Activated T-cell treated with anti-CD3 and anti-CD28 coated beads, Interleukin-2, amount 50 U/mL, for 1 hour (primary cell): ENCODE measurements at regions not wholly inside any gene's neighbourhood (a gene's known extent, or its start where the extent isn't known, plus 50 kb on each side); places are given as distances from the start of the nearest gene placed in this dataset.

Experiments used
- DNase-seq: peaks from one replicate; pipeline ENCODE4 v3.0.0-alpha.2; 2020

- no peak for DNase-seq
Measured at GRCh38 chr1:5492846-5493245, 499.4 kb downstream of the NPHP4 start.

DNA sequence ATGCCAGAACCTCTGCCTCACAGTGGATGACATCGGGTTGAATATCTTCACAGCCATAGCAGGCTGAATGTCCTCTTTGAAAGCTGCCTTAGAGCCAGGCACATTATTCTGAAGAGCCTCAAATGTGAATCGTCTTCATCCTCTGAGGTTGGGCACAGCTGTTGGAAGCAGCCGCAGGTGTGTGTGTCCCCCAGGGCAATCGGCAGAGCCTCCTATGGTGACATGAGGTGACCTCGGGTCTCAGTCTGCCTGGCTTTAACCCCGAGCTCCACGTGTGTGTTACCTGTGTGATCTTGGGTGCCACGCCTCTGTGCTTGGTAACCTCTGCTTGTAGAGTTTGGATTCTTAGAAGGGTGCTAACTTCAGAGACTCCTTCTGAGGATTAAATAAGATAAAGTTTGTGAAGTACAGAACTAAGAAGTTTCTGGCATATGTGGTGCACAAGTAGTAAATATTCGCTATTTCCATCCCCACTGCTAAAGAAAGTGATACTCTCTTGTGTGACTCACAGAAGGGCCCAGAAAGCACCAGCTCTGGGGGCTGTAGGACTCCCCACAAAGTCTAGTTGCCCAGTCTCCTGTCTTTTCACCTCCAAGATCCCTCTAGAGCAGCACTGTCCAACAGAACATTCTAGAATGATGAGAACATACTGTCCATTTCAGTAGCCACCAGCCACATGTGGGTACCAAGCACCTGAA lies 500.9 kb downstream of the NPHP4 start:
- DNase-seq, result no peak

DNA sequence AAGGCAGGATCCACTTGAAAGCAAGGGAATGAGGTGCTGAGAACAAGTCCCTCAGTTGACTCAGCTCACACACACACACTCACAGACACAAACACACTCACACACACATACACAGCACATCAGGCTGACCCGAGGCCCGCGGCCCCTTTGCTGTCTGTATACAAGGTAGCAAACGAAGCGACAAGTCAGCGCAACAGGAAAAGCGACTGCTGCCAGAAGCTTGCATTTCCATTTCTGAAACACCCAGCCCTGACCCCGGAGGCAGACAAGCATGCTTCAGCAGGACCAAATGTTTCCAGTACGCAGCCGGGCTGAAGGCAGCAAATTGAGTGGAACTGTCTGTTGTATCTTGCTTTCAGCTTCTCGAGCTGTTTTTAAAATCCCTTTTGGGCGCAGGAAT lies 501.6 kb downstream of the NPHP4 start:
- DNase-seq, result no peak

DNA sequence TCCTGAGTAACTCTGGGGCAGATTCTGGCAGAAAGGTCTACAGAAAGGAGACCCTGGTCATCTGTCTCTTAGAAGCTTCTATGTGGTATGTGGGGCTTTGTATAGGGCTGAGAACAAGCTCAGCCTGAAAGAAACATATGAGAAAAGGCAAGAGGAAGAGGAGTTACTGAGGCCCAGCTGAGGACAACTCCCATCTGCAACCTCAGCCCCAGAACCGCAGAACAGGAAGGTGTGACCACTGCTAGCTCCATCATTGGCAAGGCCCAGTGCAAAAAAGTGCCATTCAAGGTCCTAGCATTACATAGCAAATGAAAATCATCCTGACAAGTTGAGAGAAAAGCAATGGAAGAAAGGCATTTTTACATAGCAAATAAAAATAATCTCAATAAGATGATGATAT lies 503.8 kb downstream of the NPHP4 start:
- DNase-seq, result no peak

GRCh38 chr1:5485968-5486696 lies 506.1 kb downstream of the NPHP4 start:
- DNase-seq, result no peak

GRCh38 chr1:5485436-5485835 lies 506.8 kb downstream of the NPHP4 start:
- no peak for DNase-seq

DNA sequence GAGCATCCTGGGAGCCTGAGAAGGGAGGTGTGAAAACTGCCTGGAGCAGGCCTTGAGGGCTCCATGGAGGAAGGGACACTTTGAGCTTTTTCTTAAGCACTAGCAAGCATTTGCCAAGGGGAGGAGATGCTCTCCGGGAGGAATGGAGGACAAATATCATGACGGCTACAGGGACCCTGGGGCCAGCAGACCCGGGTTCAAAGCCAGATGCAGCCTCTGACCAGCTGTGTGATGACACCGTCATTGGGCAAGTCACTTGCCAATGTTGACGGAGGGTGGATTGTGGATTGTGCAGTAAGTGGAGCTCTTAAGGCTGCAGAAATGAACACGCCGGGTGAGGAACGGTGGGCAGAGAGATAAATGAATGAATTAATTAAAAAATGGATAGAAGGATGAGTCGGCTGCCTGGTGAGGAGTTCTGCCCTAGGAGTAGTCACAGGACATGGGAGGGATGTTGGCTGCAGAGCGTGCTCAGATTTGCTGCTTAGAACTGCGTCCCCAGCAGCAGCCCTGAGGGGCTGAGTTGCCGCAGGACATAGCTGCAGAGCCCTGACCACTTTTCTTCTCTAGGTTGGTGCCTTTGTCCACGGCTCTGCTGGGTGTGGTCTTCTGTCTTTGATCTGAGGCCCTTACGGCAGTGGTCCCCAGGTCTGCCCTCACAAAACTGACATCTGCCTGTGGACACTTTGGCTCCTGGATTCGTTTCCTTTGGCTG lies 507.6 kb downstream of the NPHP4 start:
- DNase-seq, result no peak

DNA sequence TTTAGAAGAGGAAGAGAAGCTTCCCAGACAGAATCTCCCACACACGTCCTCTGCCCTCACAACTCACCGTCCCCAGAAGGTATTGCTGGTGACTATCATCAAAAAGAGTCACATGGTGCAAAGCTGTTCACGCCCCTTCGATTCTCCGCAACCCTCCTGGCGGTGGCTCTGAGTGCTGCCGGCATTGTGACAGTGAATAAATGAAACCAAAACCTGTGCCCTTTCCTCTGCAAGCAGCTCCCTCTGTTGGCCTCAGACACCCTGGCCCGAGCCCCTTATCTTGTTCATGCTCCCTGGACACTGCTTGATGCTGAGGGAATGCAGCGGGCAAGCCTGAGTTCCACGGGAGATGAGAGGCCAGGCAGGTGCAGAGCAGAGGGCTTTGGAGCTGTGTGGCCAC lies 510.3 kb downstream of the NPHP4 start:
- peak; percentile 48 for DNase-seq

DNA sequence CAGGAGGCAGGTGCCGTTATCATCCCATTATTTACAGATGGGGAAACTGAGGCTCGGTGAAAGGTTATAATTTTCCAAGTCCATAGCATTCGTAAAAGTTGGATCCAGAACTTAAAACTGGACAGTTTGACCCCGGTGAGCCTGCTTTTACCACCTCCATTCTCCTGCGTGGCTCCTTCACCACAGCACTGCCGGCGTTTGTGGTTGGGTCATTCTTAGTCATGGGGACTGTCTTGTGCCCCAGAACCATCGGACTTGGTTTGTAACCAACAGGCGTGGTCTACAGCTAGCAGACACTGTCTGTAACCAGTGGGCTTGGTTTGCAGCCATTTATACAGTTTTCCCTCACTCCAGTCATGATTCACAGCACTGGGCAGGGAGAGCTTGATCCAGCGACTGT lies 511.3 kb downstream of the NPHP4 start:
- no peak for DNase-seq

GRCh38 chr1:5479876-5480646 lies 512.2 kb downstream of the NPHP4 start:
- DNase-seq, result no peak

GRCh38 chr1:5478961-5479360 lies 513.3 kb downstream of the NPHP4 start:
- no peak for DNase-seq

GRCh38 chr1:5478156-5478695 lies 514.0 kb downstream of the NPHP4 start:
- DNase-seq, result no peak

DNA sequence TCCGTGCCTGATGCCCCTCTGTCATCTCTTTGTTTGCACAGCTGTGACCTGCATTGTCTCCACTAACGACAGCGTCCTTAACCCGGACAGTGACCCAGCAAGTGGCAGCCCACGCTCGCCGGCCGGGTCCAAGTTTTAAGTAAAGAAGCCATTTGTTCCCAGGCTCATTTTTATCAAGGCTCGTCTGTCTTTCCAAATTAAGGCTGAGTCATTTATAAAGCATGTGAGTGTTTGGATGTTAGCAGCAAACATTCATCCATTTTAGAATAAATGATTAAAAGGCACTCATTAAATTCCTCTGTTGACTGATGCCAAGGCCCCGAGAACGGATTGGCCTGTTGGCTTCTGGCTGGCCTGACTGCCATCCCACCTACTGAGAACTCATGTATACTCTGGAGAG lies 514.5 kb downstream of the NPHP4 start:
- no peak for DNase-seq

DNA sequence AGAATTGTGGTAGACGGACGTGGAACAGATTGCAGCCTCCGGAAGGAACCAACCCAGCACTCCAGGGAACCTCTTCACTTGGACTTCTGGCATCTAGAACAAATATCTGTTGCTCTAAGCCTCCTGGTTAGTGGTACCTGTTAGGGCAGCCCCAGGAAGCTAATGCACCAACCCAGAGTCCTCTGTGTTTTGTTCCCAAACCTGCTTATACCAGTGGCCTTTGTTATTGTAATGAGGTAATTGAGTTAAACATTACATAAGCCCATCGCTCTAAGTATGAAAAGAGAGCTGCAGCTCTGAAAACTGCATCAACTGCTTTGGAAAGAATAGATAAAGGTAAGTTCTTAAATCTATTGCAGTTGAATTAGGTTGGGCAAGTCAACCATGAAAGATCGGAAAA lies 516.7 kb downstream of the NPHP4 start:
- no peak for DNase-seq

GRCh38 chr1:5473268-5473667 lies 519.0 kb downstream of the NPHP4 start:
- no peak for DNase-seq

DNA sequence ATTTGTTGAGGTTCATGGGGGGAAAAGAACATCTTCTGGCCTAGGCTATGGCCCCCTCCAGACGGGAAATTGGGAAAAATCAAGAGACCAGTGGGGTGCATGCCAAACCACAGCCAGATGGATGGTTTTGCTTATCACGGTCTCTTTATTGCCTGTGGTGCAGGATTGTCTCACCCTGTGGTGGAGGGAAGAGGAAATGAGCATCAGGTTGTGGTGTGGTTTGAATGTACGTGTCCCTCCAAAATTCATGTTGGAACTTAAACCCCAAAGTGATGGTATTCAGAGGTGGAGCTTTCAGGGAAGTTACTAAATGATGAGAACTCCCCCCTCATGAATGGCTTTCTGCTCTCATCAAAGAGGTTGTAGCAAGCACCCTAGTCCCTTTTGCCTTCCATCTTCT lies 525.7 kb downstream of the NPHP4 start:
- no peak for DNase-seq

GRCh38 chr1:5465281-5465711 lies 526.9 kb downstream of the NPHP4 start:
- no peak for DNase-seq

DNA sequence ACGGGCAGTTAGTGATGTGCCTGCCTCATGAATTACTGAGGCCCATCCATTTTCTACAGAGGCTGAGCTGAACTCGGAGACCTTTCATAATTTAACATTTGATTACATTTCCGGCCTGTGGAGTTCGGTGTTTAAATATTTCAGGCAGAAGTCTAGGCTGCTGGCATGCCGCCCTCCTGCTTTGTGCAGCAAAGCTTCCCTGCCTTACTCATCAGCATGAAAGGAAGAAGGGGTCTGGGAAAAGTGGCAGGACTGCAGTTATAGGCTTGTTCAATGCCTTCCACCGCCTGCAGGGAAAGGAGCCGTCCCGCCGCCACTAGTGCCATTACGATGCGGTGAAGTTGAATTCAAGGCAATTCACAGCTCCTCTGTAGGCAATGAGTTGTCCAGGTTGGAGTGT lies 527.9 kb downstream of the NPHP4 start:
- DNase-seq, result no peak

- DNase-seq, result no peak
Measured at GRCh38 chr1:5460974-5461373, 531.3 kb downstream of the NPHP4 start.

DNA sequence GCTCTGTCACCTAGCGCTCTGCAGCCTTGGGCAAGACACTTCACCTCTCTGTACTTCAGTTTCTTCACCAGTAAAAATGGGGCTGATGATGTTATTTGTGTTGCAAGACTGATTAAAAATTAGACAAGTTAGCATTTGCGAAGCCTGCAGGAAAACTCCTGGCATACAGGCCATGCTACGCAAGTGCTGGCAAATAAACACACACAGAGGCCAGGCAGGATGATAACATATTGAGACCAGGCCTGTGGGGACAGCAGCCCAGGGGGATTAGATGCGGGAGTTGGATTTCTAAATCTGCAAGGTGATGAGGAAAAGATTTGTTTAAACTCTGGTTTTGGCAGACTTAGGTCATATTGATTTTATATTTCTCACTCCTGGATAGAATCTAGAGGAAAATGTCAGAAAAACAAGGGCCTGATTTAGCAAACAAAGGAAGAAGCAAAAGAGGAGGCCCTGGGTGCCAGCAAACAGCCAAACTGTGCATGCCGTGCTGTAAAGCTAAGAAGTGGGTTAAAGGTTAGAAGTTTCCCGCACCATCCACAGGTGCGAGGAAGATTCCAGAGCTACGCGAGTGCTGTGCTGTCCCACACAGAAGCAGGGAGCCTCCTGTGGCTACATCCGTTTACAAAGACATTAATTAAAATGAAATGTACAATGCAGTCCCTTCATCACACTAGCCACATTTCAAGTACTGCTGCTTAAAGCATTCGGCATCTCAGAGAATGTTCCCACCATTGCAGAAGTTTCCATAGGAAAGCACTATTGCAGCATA lies 532.2 kb downstream of the NPHP4 start:
- no peak for DNase-seq

DNA sequence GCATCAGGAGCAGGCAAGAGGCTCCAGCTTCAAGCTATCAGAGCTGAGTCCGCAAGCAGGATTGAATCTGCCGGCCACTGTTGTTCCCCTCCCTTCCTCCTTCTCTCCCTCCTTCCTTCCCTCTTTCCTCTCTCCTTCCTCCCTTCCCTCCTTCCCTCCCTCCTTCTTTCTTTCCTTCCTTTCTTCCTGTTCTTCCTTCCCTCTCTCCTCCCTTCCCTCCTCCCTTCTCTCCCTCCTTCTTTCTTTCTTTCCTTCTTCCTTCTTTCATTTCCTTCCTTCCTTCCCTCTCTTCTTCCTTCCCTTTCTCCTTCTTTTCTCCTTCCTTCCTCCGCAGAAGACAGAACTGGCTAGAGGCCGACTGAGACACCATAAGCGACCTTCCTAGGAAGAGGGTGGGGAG lies 534.0 kb downstream of the NPHP4 start:
- DNase-seq, result no peak
